Activated CD4-positive, alpha-beta memory T cell treated with anti-CD3 and anti-CD28 coated beads for 36 hours (primary cell): ENCODE measurements at regions not wholly inside any gene's neighbourhood (a gene's known extent, or its start where the extent isn't known, plus 50 kb on each side); places are given as distances from the start of the nearest gene placed in this dataset.

Experiments used
- CTCF ChIA-PET: fragments of 350-600 bp; sonication (Branson Sonifier 250); formaldehyde crosslinking; loops from one replicate; lab custom pipeline; 2021; ENCODE audit warnings: antibody characterized with exemption, inconsistent platforms; lab: Charles Lee
- POLR2A ChIA-PET: fragments of 350-600 bp; sonication (Branson Sonifier 250); formaldehyde crosslinking; loops from one replicate; lab custom pipeline; 2021; ENCODE audit warnings: antibody characterized with exemption; lab: Charles Lee
- DNase-seq: peaks from one replicate; pipeline ENCODE4 v3.0.0-alpha.2; 2020
- H3K27ac Mint-ChIP-seq: one replicate; pipeline ENCODE4 v1.8.0; 2021; ENCODE audit warnings: mixed read lengths
- H3K27me3 Mint-ChIP-seq: one replicate; pipeline ENCODE4 v1.8.0; 2021; ENCODE audit warnings: mixed read lengths
- H3K36me3 Mint-ChIP-seq: one replicate; pipeline ENCODE4 v1.8.0; 2021; ENCODE audit warnings: mixed read lengths
- H3K4me1 Mint-ChIP-seq: one replicate; pipeline ENCODE4 v1.8.0; 2021; ENCODE audit warnings: low read depth, mixed read lengths
- H3K4me3 Mint-ChIP-seq: one replicate; pipeline ENCODE4 v1.8.0; 2021; ENCODE audit warnings: mild to moderate bottlenecking, mixed read lengths
- H3K9me3 Mint-ChIP-seq: one replicate; pipeline ENCODE4 v1.8.0; 2021; ENCODE audit warnings: mixed read lengths
- intact Hi-C: fragments of 100-400 bp; cut with micrococcal nuclease; formaldehyde crosslinking; loops from one replicate; pipeline ENCODE4 v1.15.1; 2023

GRCh38 chr2:15107137-15107536 is 454.0 kb downstream of the NBAS start:
- H3K4me3 Mint-ChIP-seq: no peak overlapping the region
- no peak for DNase-seq
- CTCF ChIA-PET: no interaction called here
- H3K36me3 Mint-ChIP-seq: peaks cover 2% of the 10 kb centered on the region
- H3K4me1 Mint-ChIP-seq: no peaks in the 10 kb centered on the region
- no peak overlapping the region for H3K27ac Mint-ChIP-seq
- peaks cover 5% of the 10 kb centered on the region for H3K27me3 Mint-ChIP-seq
- intact Hi-C loops: no loop called here
- POLR2A ChIA-PET: interaction anchor here (0.6 kb wide), 1 partner anchor 215 kb away, joined by 3 read pairs; no protein-coding TSS in a partner anchor
- peaks cover 16% of the 10 kb centered on the region for H3K9me3 Mint-ChIP-seq

- Mint-ChIP-seq H3K9me3 (peaks cover 26% of the 10 kb centered on the region), H3K27me3 (peaks cover 2% of the 10 kb centered on the region), H3K4me3 (no peak overlapping the region), H3K27ac (no peak overlapping the region), H3K36me3 (peaks cover 5% of the 10 kb centered on the region), H3K4me1 (no peaks in the 10 kb centered on the region)
- intact Hi-C loops: no loop called here
- POLR2A ChIA-PET: no interaction called here
- CTCF ChIA-PET: no interaction called here
- no peak for DNase-seq
Measured at GRCh38 chr2:15111718-15112117, 449.4 kb downstream of the NBAS start.

GRCh38 chr2:15112216-15112615 is 448.9 kb downstream of the NBAS start:
- no peaks in the 10 kb centered on the region for H3K4me1 Mint-ChIP-seq
- intact Hi-C loops: no loop called here
- peaks cover 26% of the 10 kb centered on the region for H3K9me3 Mint-ChIP-seq
- H3K36me3 Mint-ChIP-seq: peaks cover 5% of the 10 kb centered on the region
- H3K27me3 Mint-ChIP-seq: peaks cover 2% of the 10 kb centered on the region
- no peak overlapping the region for H3K27ac Mint-ChIP-seq
- POLR2A ChIA-PET: no interaction called here
- DNase-seq: no peak
- H3K4me3 Mint-ChIP-seq: no peak overlapping the region
- CTCF ChIA-PET: no interaction called here

GRCh38 chr2:15115776-15116175 is 445.4 kb downstream of the NBAS start:
- Mint-ChIP-seq H3K27me3 (no peaks in the 10 kb centered on the region), H3K9me3 (peaks cover 23% of the 10 kb centered on the region), H3K4me1 (no peaks in the 10 kb centered on the region), H3K36me3 (peaks cover 5% of the 10 kb centered on the region), H3K4me3 (no peak overlapping the region), H3K27ac (no peak overlapping the region)
- DNase-seq: no peak
- ChIA-PET CTCF (no interaction called here), POLR2A (no interaction called here)
- intact Hi-C loops: no loop called here

- H3K36me3 Mint-ChIP-seq: peaks cover 5% of the 10 kb centered on the region
- POLR2A ChIA-PET: no interaction called here
- DNase-seq: no peak
- H3K27ac Mint-ChIP-seq: no peak overlapping the region
- H3K9me3 Mint-ChIP-seq: peaks cover 15% of the 10 kb centered on the region
- intact Hi-C loops: no loop called here
- H3K4me1 Mint-ChIP-seq: no peaks in the 10 kb centered on the region
- peaks cover under 1% of the 10 kb centered on the region for H3K27me3 Mint-ChIP-seq
- no peak overlapping the region for H3K4me3 Mint-ChIP-seq
- CTCF ChIA-PET: no interaction called here
Measured at GRCh38 chr2:15116830-15117229, 444.3 kb downstream of the NBAS start.
